NT2/D1 (cell line): ENCODE measurements at regions not wholly inside any gene's neighbourhood (a gene's known extent, or its start where the extent isn't known, plus 50 kb on each side); places are given as distances from the start of the nearest gene placed in this dataset.

Experiments used
- DNase-seq: peaks from one replicate; pipeline ENCODE4 v3.0.0-alpha.2; 2011; ENCODE audit warnings: low read depth, low spot score
- H3K27me3 ChIP-seq: 2 replicates; pipeline ENCODE4 v1.6.0; 2011; ENCODE audit warnings: mild to moderate bottlenecking; ENCODE audit not compliant: insufficient read length, insufficient read depth
- H3K36me3 ChIP-seq: 2 replicates; pipeline ENCODE4 v1.6.1; 2011; ENCODE audit warnings: mild to moderate bottlenecking, low read length, mixed read lengths; ENCODE audit not compliant: insufficient read depth, insufficient read length
- H3K4me1 ChIP-seq: 2 replicates; pipeline ENCODE4 v1.5.1; 2011; ENCODE audit not compliant: insufficient read depth, insufficient read length
- H3K4me3 ChIP-seq: 2 replicates; pipeline ENCODE4 v1.5.1; 2011; ENCODE audit warnings: low read depth; ENCODE audit not compliant: insufficient read length
- H3K9ac ChIP-seq: 2 replicates; pipeline ENCODE4 v1.6.0; 2011; ENCODE audit warnings: low read depth; ENCODE audit not compliant: insufficient read length
- H3K9me3 ChIP-seq: 2 replicates; pipeline ENCODE4 v1.5.1; 2011; ENCODE audit warnings: mild to moderate bottlenecking, low read length; ENCODE audit not compliant: insufficient read depth
- SUZ12 ChIP-seq: IDR thresholded peaks from 2 replicates; pipeline ENCODE4 v1.6.1; 2011; ENCODE audit not compliant: insufficient read length, insufficient read depth; ENCODE audit errors: extremely low read depth
- YY1 ChIP-seq: IDR thresholded peaks from 2 replicates; pipeline ENCODE4 v1.6.1; 2011; ENCODE audit not compliant: insufficient read length, insufficient read depth
- ZNF274 ChIP-seq: IDR thresholded peaks from 2 replicates; pipeline ENCODE4 v1.6.1; 2011; ENCODE audit warnings: mild to moderate bottlenecking, low read depth, low read length

GRCh38 chr9:86664603-86665002 lies 282.7 kb downstream of the GAS1 start:
- no peak for DNase-seq
- no peak overlapping the region for H3K4me3 ChIP-seq
- no peaks in the 10 kb centered on the region for H3K36me3 ChIP-seq
- TF ChIP-seq YY1 (no peak), SUZ12 (no peak), ZNF274 (no peak)
- no peak overlapping the region for H3K9ac ChIP-seq
- no peaks in the 10 kb centered on the region for H3K9me3 ChIP-seq
- H3K4me1 ChIP-seq, result no peaks in the 10 kb centered on the region
- H3K27me3 ChIP-seq, result no peaks in the 10 kb centered on the region

- Histone ChIP-seq H3K4me1 (no peaks in the 10 kb centered on the region), H3K27me3 (no peaks in the 10 kb centered on the region), H3K9ac (no peak overlapping the region), H3K36me3 (no peaks in the 10 kb centered on the region), H3K4me3 (no peak overlapping the region), H3K9me3 (no peaks in the 10 kb centered on the region)
- no peak for TF ChIP-seq SUZ12
- TF ChIP-seq ZNF274, result no peak
- TF ChIP-seq YY1, result no peak
- DNase-seq, result no peak
Measured at GRCh38 chr9:86663905-86664304, 283.4 kb downstream of the GAS1 start.

GRCh38 chr9:86662890-86663468 lies 284.3 kb downstream of the GAS1 start:
- no peak for DNase-seq
- TF ChIP-seq SUZ12, result no peak
- TF ChIP-seq YY1, result no peak
- TF ChIP-seq ZNF274, result no peak
- Histone ChIP-seq H3K9me3 (no peaks in the 10 kb centered on the region), H3K27me3 (no peaks in the 10 kb centered on the region), H3K9ac (no peak overlapping the region), H3K4me3 (no peak overlapping the region), H3K36me3 (no peaks in the 10 kb centered on the region), H3K4me1 (no peaks in the 10 kb centered on the region)

GRCh38 chr9:86660146-86660943 lies 287.0 kb downstream of the GAS1 start:
- H3K36me3 ChIP-seq, result no peaks in the 10 kb centered on the region
- H3K4me1 ChIP-seq, result no peaks in the 10 kb centered on the region
- no peak overlapping the region for H3K9ac ChIP-seq
- H3K9me3 ChIP-seq, result no peaks in the 10 kb centered on the region
- no peak overlapping the region for H3K4me3 ChIP-seq
- no peaks in the 10 kb centered on the region for H3K27me3 ChIP-seq
- no peak for TF ChIP-seq SUZ12
- no peak for TF ChIP-seq ZNF274
- TF ChIP-seq YY1, result no peak
- no peak for DNase-seq

- H3K4me3 ChIP-seq, result no peak overlapping the region
- no peaks in the 10 kb centered on the region for H3K9me3 ChIP-seq
- no peak overlapping the region for H3K9ac ChIP-seq
- H3K36me3 ChIP-seq, result no peaks in the 10 kb centered on the region
- TF ChIP-seq YY1, result no peak
- no peak for TF ChIP-seq ZNF274
- no peak for TF ChIP-seq SUZ12
- no peaks in the 10 kb centered on the region for H3K27me3 ChIP-seq
- H3K4me1 ChIP-seq, result no peaks in the 10 kb centered on the region
- DNase-seq, result no peak
Measured at GRCh38 chr9:86659413-86660046, 287.8 kb downstream of the GAS1 start.

- H3K27me3 ChIP-seq, result no peaks in the 10 kb centered on the region
- H3K9ac ChIP-seq, result no peak overlapping the region
- no peaks in the 10 kb centered on the region for H3K36me3 ChIP-seq
- H3K4me3 ChIP-seq, result no peak overlapping the region
- no peaks in the 10 kb centered on the region for H3K9me3 ChIP-seq
- TF ChIP-seq SUZ12 (no peak), YY1 (no peak), ZNF274 (no peak)
- no peaks in the 10 kb centered on the region for H3K4me1 ChIP-seq
- no peak for DNase-seq
Measured at GRCh38 chr9:86655147-86655546, 292.2 kb downstream of the GAS1 start.

GRCh38 chr9:86653466-86653865 lies 293.8 kb downstream of the GAS1 start:
- no peak overlapping the region for H3K4me3 ChIP-seq
- H3K27me3 ChIP-seq, result no peaks in the 10 kb centered on the region
- H3K36me3 ChIP-seq, result no peaks in the 10 kb centered on the region
- H3K4me1 ChIP-seq, result no peaks in the 10 kb centered on the region
- no peak for TF ChIP-seq YY1
- no peaks in the 10 kb centered on the region for H3K9me3 ChIP-seq
- no peak overlapping the region for H3K9ac ChIP-seq
- no peak for DNase-seq
